Tibial artery (tissue), 4 donors: ENCODE measurements at regions not wholly inside any gene's neighbourhood (a gene's known extent, or its start where the extent isn't known, plus 50 kb on each side); places are given as distances from the start of the nearest gene placed in this dataset.

Experiments
- DNase-seq, 2 donors: peaks; one replicate each; pipeline ENCODE4 v3.0.0-alpha.2; 2019
- H3K27ac ChIP-seq, 2 donors: fragments of 200-600 bp; sonication (generic) in 1 of 2; 1 replicate in 1 of 2; 2 replicates in 1 of 2; pipeline ENCODE4 v1.5.1; 2018 to 2019; ENCODE audit warnings: mild to moderate bottlenecking in 1 of 2
- H3K27me3 ChIP-seq, 2 donors: fragments of 200-600 bp; sonication (generic) in 1 of 2; one replicate each; pipeline versions ENCODE4 v1.5.1 to v1.6.0; 2016 to 2019
- H3K36me3 ChIP-seq, 3 donors: fragments of 200-600 bp; sonication (generic) in 2 of 3; one replicate each; pipeline ENCODE4 v1.5.1; 2016 to 2019; ENCODE audit warnings: mild to moderate bottlenecking in 2 of 3
- H3K4me1 ChIP-seq, 4 donors: fragments of 200-600 bp; sonication (generic) in 2 of 4; 1 replicate in 3 of 4; 2 replicates in 1 of 4; pipeline ENCODE4 v1.5.1; 2016 to 2019
- H3K4me3 ChIP-seq, 2 donors: fragments of 200-600 bp; sonication (generic) in 1 of 2; 1 replicate in 1 of 2; 2 replicates in 1 of 2; pipeline ENCODE4 v1.5.1; 2018 to 2019; ENCODE audit warnings: mild to moderate bottlenecking in 2 of 2
- H3K9me3 ChIP-seq, 3 donors: fragments of 200-600 bp; sonication (generic) in 1 of 3; one replicate each; pipeline ENCODE4 v1.5.1; 2016 to 2019
- CTCF ChIP-seq, 2 experiments: fragments of 200-600 bp in 1 of 2; fragments of 450-650 bp in 1 of 2; IDR thresholded peaks; one replicate each; pipeline ENCODE4 v1.5.1; 2017 to 2019; ENCODE audit warnings: antibody characterized with exemption in 2 of 2, mild to moderate bottlenecking in 1 of 2, moderate library complexity in 1 of 2
- intact Hi-C: fragments of 100-400 bp; cut with DNase I; formaldehyde crosslinking; loops from one replicate; pipeline ENCODE4 v1.15.0; 2023; ENCODE audit warnings: low total_unique reads

- H3K27me3 ChIP-seq, result no peaks in the 10 kb centered on the region
- H3K27ac ChIP-seq, result peak overlapping the region in 1 of 2 donors; percentile 6
- peaks cover 0 to 14% (median 6%) of the 10 kb centered on the region in 4 donors for H3K4me1 ChIP-seq
- no peaks in the 10 kb centered on the region for H3K36me3 ChIP-seq
- H3K9me3 ChIP-seq, result no peaks in the 10 kb centered on the region
- intact Hi-C loops, result no loop called here
- TF ChIP-seq CTCF (IDR thresholded peaks at IDR 0.05), result no peak
- H3K4me3 ChIP-seq, result no peak overlapping the region
- no peak for DNase-seq
Measured at GRCh38 chr15:25544076-25544475, 105.3 kb upstream of the UBE3A start.

- no peaks in the 10 kb centered on the region for H3K27me3 ChIP-seq
- peaks cover 0 to 14% (median 6%) of the 10 kb centered on the region in 4 donors for H3K4me1 ChIP-seq
- no peak overlapping the region for H3K4me3 ChIP-seq
- peak overlapping the region; percentile 6 to 19 for H3K27ac ChIP-seq
- intact Hi-C loops, result no loop called here
- no peaks in the 10 kb centered on the region for H3K36me3 ChIP-seq
- TF ChIP-seq CTCF (IDR thresholded peaks at IDR 0.05), result no peak
- no peaks in the 10 kb centered on the region for H3K9me3 ChIP-seq
- DNase-seq, result peak; percentile 75 to 84
Measured at GRCh38 chr15:25543196-25543595, 104.4 kb upstream of the UBE3A start.

GRCh38 chr15:25541228-25541627 lies 102.4 kb upstream of the UBE3A start:
- H3K4me3 ChIP-seq, result no peak overlapping the region
- H3K4me1 ChIP-seq, result peaks cover 0 to 14% (median 6%) of the 10 kb centered on the region in 4 donors
- H3K9me3 ChIP-seq, result no peaks in the 10 kb centered on the region
- H3K27ac ChIP-seq, result no peak overlapping the region
- intact Hi-C loops, result no loop called here
- DNase-seq, result no peak
- no peak for TF ChIP-seq CTCF (IDR thresholded peaks at IDR 0.05)
- H3K27me3 ChIP-seq, result no peaks in the 10 kb centered on the region
- H3K36me3 ChIP-seq, result no peaks in the 10 kb centered on the region

GRCh38 chr15:25536801-25537611 lies 98.2 kb upstream of the UBE3A start:
- no peak overlapping the region for H3K27ac ChIP-seq
- no peak for TF ChIP-seq CTCF (IDR thresholded peaks at IDR 0.05)
- H3K9me3 ChIP-seq, result no peaks in the 10 kb centered on the region
- no peaks in the 10 kb centered on the region for H3K27me3 ChIP-seq
- H3K4me1 ChIP-seq, result peaks cover 0 to 12% (median 5%) of the 10 kb centered on the region in 4 donors
- no peaks in the 10 kb centered on the region for H3K36me3 ChIP-seq
- H3K4me3 ChIP-seq, result no peak overlapping the region
- DNase-seq, result no peak
- intact Hi-C loops, result no loop called here

- Histone ChIP-seq H3K9me3 (no peaks in the 10 kb centered on the region), H3K4me1 (peaks cover 0 to 12% (median 5%) of the 10 kb centered on the region in 4 donors), H3K27ac (no peak overlapping the region), H3K36me3 (no peaks in the 10 kb centered on the region), H3K27me3 (no peaks in the 10 kb centered on the region), H3K4me3 (no peak overlapping the region)
- no peak for DNase-seq
- intact Hi-C loops, result no loop called here
- TF ChIP-seq CTCF (IDR thresholded peaks at IDR 0.05), result no peak
Measured at GRCh38 chr15:25535866-25536265, 97.0 kb upstream of the UBE3A start.
